ENCODE measurements at regions not wholly inside any gene's neighbourhood (a gene's known extent, or its start where the extent isn't known, plus 50 kb on each side); places are given as distances from the start of the nearest gene placed in this dataset.

- TF ChIP-seq GATA1 (IDR thresholded peaks at IDR 0.05; ENCODE audit: low read depth, low read length): no peak
- TF ChIP-seq POLR2A (IDR thresholded peaks at IDR 0.05; ENCODE audit: low read length): no peak
Observed at GRCh38 chr4:29372971-29373370, 1347.2 kb upstream of the PCDH7 start.
